H1 (cell line): ENCODE measurements at regions not wholly inside any gene's neighbourhood (a gene's known extent, or its start where the extent isn't known, plus 50 kb on each side); places are given as distances from the start of the nearest gene placed in this dataset.

Source experiments
- ATF2 ChIP-seq: IDR thresholded peaks from 2 replicates; pipeline ENCODE4 v1.6.1; 2012; ENCODE audit warnings: low read length, inconsistent platforms
- CHD7 ChIP-seq: fragments of 300-600 bp; sonication (generic); IDR thresholded peaks from 2 replicates; pipeline ENCODE4 v1.7.1; 2012; ENCODE audit warnings: low read length, moderate library complexity, mild to moderate bottlenecking, inconsistent platforms; ENCODE audit not compliant: insufficient replicate concordance
- NRF1 ChIP-seq: IDR thresholded peaks from 2 replicates; pipeline ENCODE4 v1.6.1; 2011; ENCODE audit warnings: mild to moderate bottlenecking, low read depth, low read length, improper control_type of control experiment
- SIN3A ChIP-seq, 2 experiments: IDR thresholded peaks in 1 of 2; conservative IDR thresholded peaks in 1 of 2; 2 replicates each; pipeline ENCODE4 v1.6.1; 2011 to 2012; ENCODE audit warnings: low read length in 2 of 2, improper control_type of control experiment in 1 of 2, low read depth in 1 of 2, mild to moderate bottlenecking in 1 of 2
- YY1 ChIP-seq: IDR thresholded peaks from 2 replicates; pipeline ENCODE4 v1.6.1; 2011; ENCODE audit warnings: low read depth, mild to moderate bottlenecking, low read length
- TF ChIP-seq, protein P1 (sequence below), 3 experiments: IDR thresholded peaks; 1 replicate in 2 of 3; 2 replicates in 1 of 3; pipeline versions ENCODE4 v1.5.1 to v1.6.1; 2011; ENCODE audit warnings: low read length in 3 of 3, mild to moderate bottlenecking in 3 of 3, inconsistent platforms in 2 of 3, low read depth in 1 of 3, moderate library complexity in 1 of 3; ENCODE audit not compliant: insufficient read depth in 1 of 3; ENCODE audit errors: control extremely low read depth in 1 of 3

GRCh38 chr9:32709871-32710270, 73.5 kb upstream of the TMEM215 start (continued):
- TF ChIP-seq CHD7 (no peak), YY1 (no peak), ATF2 (no peak), SIN3A (conservative IDR thresholded peaks at IDR 0.05 in 1 of 2, IDR thresholded peaks at IDR 0.05 in 1 of 2; ENCODE audit: low read depth in 1 of 2, low read length in 2 of 2) (no peak), NRF1 (no peak)
- TF ChIP-seq, protein P1, sequence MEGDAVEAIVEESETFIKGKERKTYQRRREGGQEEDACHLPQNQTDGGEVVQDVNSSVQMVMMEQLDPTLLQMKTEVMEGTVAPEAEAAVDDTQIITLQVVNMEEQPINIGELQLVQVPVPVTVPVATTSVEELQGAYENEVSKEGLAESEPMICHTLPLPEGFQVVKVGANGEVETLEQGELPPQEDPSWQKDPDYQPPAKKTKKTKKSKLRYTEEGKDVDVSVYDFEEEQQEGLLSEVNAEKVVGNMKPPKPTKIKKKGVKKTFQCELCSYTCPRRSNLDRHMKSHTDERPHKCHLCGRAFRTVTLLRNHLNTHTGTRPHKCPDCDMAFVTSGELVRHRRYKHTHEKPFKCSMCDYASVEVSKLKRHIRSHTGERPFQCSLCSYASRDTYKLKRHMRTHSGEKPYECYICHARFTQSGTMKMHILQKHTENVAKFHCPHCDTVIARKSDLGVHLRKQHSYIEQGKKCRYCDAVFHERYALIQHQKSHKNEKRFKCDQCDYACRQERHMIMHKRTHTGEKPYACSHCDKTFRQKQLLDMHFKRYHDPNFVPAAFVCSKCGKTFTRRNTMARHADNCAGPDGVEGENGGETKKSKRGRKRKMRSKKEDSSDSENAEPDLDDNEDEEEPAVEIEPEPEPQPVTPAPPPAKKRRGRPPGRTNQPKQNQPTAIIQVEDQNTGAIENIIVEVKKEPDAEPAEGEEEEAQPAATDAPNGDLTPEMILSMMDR (IDR thresholded peaks at IDR 0.05; ENCODE audit: control extremely low read depth in 1 of 3, insufficient read depth in 1 of 3, low read depth in 1 of 3, low read length in 3 of 3), result no peak
